C4-2B (cell line): ENCODE measurements at regions not wholly inside any gene's neighbourhood (a gene's known extent, or its start where the extent isn't known, plus 50 kb on each side); places are given as distances from the start of the nearest gene placed in this dataset.
"Not testable (repeated sequence)": the region's sequence is repeated elsewhere in the genome, so short reads cannot be mapped to it uniquely, and the experiment has no call there.

Experiments used
- H3K27ac ChIP-seq: fragments of 450-650 bp; 2 replicates; pipeline ENCODE4 v1.5.1; 2017
- CTCF ChIP-seq: fragments of 450-650 bp; conservative IDR thresholded peaks from 2 replicates; pipeline ENCODE4 v1.5.1; 2017; ENCODE audit warnings: mild to moderate bottlenecking
- ZFX ChIP-seq: fragments of 450-650 bp; IDR thresholded peaks from 2 replicates; pipeline ENCODE4 v1.6.1; 2017

GRCh38 chr9:24096756-24097155 lies 270.7 kb upstream of the ELAVL2 start:
- TF ChIP-seq CTCF = no peak
- no peak for TF ChIP-seq ZFX
- no peak overlapping the region for H3K27ac ChIP-seq

- no peak for TF ChIP-seq ZFX
- no peak for TF ChIP-seq CTCF
- H3K27ac ChIP-seq = no peak overlapping the region
Observed at GRCh38 chr9:24095246-24095645, 269.2 kb upstream of the ELAVL2 start.

- TF ChIP-seq ZFX = no peak
- peak; percentile 73 for TF ChIP-seq CTCF
- H3K27ac ChIP-seq = no peak overlapping the region
Observed at GRCh38 chr9:24090566-24090965, 264.5 kb upstream of the ELAVL2 start.

GRCh38 chr9:24073666-24074065 lies 247.6 kb upstream of the ELAVL2 start:
- H3K27ac ChIP-seq = no peak overlapping the region
- no peak for TF ChIP-seq ZFX
- TF ChIP-seq CTCF = no peak

- H3K27ac ChIP-seq = no peak overlapping the region
- TF ChIP-seq CTCF = no peak
- TF ChIP-seq ZFX = no peak
Observed at GRCh38 chr9:24073007-24073592, 247.1 kb upstream of the ELAVL2 start.

- no peak overlapping the region for H3K27ac ChIP-seq
- TF ChIP-seq ZFX (no peak), CTCF (no peak)
Observed at GRCh38 chr9:24071716-24072115, 245.7 kb upstream of the ELAVL2 start.

GRCh38 chr9:24071091-24071490 lies 245.1 kb upstream of the ELAVL2 start:
- H3K27ac ChIP-seq = no peak overlapping the region
- no peak for TF ChIP-seq CTCF
- no peak for TF ChIP-seq ZFX

GRCh38 chr9:24067107-24067506 lies 241.1 kb upstream of the ELAVL2 start:
- not testable (repeated sequence) for H3K27ac ChIP-seq
